Upper lobe of right lung (tissue), 1 donor: ENCODE measurements at regions not wholly inside any gene's neighbourhood (a gene's known extent, or its start where the extent isn't known, plus 50 kb on each side); places are given as distances from the start of the nearest gene placed in this dataset.

Experiments used
- ATAC-seq: fragments of 200-7000 bp; cut with Tn5 transposase; one replicate; pipeline ENCODE4 v1.9.1; 2020; ENCODE audit warnings: mild to moderate bottlenecking, moderate library complexity
- DNase-seq: peaks from one replicate; pipeline ENCODE4 v3.0.0-alpha.2; 2020
- H3K27ac ChIP-seq: fragments of 200-600 bp; one replicate; pipeline ENCODE4 v1.8.0; 2022
- H3K27me3 ChIP-seq: fragments of 200-600 bp; one replicate; pipeline ENCODE4 v1.8.0; 2022; ENCODE audit warnings: mild to moderate bottlenecking
- H3K36me3 ChIP-seq: fragments of 200-600 bp; one replicate; pipeline ENCODE4 v1.8.0; 2022
- H3K4me1 ChIP-seq: fragments of 200-600 bp; one replicate; pipeline ENCODE4 v1.8.0; 2022
- H3K4me3 ChIP-seq: fragments of 200-600 bp; one replicate; pipeline ENCODE4 v1.8.0; 2022; ENCODE audit warnings: mild to moderate bottlenecking
- H3K9me3 ChIP-seq: fragments of 200-600 bp; one replicate; pipeline ENCODE4 v1.8.0; 2022
- CTCF ChIP-seq: fragments of 200-600 bp; IDR thresholded peaks from one replicate; pipeline ENCODE4 v1.8.0; 2022; ENCODE audit warnings: antibody characterized with exemption
- intact Hi-C: fragments of 100-400 bp; cut with DNase I; formaldehyde crosslinking; loops from one replicate; pipeline ENCODE4 v1.11.0; 2022
- donor health status: DM: no; HTN: yes; CAD: no; lungs with severe emphysema.

- DNase-seq = no peak
- H3K36me3 ChIP-seq = no peaks in the 10 kb centered on the region
- no peaks in the 10 kb centered on the region for H3K9me3 ChIP-seq
- H3K4me1 ChIP-seq = no peaks in the 10 kb centered on the region
- TF ChIP-seq CTCF = no peak
- H3K27ac ChIP-seq = no peak overlapping the region
- no peak for ATAC-seq
- no peak overlapping the region for H3K4me3 ChIP-seq
- intact Hi-C loops = no loop called here
- no peaks in the 10 kb centered on the region for H3K27me3 ChIP-seq
Measured at GRCh38 chr6:79391480-79391879, 145.8 kb downstream of the LCA5 start.

DNA sequence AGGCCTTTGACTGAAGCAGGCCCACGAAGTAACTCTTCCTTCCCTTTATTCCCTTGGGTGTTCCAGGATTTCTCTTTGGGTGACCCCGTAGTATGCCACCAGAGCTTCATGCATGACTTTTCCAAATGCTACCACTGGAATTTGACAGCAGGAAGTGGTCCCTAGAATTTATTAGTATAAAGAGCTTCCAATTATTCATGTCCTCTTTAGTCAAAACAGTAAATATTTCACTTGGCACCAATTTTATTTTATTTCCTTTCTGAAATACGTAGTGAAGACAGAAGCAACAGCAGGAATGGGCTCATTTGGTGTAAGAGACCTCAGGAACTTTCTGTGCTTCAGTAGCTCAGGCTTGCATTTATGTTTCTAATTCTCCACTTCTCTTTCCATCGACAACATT lies 151.3 kb downstream of the LCA5 start:
- intact Hi-C loops = no loop called here
- H3K36me3 ChIP-seq = no peaks in the 10 kb centered on the region
- no peak overlapping the region for H3K27ac ChIP-seq
- no peaks in the 10 kb centered on the region for H3K4me1 ChIP-seq
- H3K4me3 ChIP-seq = no peak overlapping the region
- ATAC-seq (no peak), DNase-seq (no peak)
- no peak for TF ChIP-seq CTCF
- no peaks in the 10 kb centered on the region for H3K27me3 ChIP-seq
- no peaks in the 10 kb centered on the region for H3K9me3 ChIP-seq

- no peaks in the 10 kb centered on the region for H3K36me3 ChIP-seq
- no peaks in the 10 kb centered on the region for H3K27me3 ChIP-seq
- H3K9me3 ChIP-seq = no peaks in the 10 kb centered on the region
- H3K4me3 ChIP-seq = no peak overlapping the region
- no peaks in the 10 kb centered on the region for H3K4me1 ChIP-seq
- no peak for ATAC-seq
- DNase-seq = no peak
- no peak overlapping the region for H3K27ac ChIP-seq
- TF ChIP-seq CTCF = no peak
- intact Hi-C loops = no loop called here
Measured at GRCh38 chr6:79385333-79385732, 150.9 kb upstream of the HMGN3 start.

GRCh38 chr6:79384845-79385244 lies 150.4 kb upstream of the HMGN3 start:
- H3K27me3 ChIP-seq = no peaks in the 10 kb centered on the region
- ATAC-seq = peak; percentile 92
- DNase-seq = peak; percentile 73
- no peak overlapping the region for H3K4me3 ChIP-seq
- H3K36me3 ChIP-seq = no peaks in the 10 kb centered on the region
- no peak for TF ChIP-seq CTCF
- H3K4me1 ChIP-seq = no peaks in the 10 kb centered on the region
- H3K27ac ChIP-seq = no peak overlapping the region
- intact Hi-C loops = no loop called here
- H3K9me3 ChIP-seq = no peaks in the 10 kb centered on the region

DNA sequence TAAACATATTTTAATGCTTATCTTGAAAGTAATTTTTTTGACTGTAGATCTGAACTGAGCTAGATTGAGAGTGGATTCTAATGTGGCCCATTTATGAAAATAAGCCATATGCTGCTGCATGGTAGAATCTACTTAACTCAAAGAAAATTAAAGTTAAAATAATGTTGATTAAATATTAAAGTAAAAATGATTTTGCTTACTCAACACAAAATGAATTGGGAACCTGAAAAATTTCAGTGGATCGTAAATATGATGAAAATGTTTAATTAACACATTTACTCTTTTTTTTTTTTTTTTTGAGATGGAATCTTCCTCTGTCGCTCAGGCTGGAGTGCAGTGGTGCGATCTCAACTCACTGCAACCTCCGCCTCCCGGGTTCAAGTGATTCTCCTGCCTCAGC lies 144.5 kb upstream of the HMGN3 start:
- no peaks in the 10 kb centered on the region for H3K36me3 ChIP-seq
- intact Hi-C loops = no loop called here
- H3K4me3 ChIP-seq = no peak overlapping the region
- ATAC-seq = no peak
- no peaks in the 10 kb centered on the region for H3K27me3 ChIP-seq
- DNase-seq = no peak
- TF ChIP-seq CTCF = no peak
- H3K27ac ChIP-seq = no peak overlapping the region
- no peaks in the 10 kb centered on the region for H3K9me3 ChIP-seq
- no peaks in the 10 kb centered on the region for H3K4me1 ChIP-seq

DNA sequence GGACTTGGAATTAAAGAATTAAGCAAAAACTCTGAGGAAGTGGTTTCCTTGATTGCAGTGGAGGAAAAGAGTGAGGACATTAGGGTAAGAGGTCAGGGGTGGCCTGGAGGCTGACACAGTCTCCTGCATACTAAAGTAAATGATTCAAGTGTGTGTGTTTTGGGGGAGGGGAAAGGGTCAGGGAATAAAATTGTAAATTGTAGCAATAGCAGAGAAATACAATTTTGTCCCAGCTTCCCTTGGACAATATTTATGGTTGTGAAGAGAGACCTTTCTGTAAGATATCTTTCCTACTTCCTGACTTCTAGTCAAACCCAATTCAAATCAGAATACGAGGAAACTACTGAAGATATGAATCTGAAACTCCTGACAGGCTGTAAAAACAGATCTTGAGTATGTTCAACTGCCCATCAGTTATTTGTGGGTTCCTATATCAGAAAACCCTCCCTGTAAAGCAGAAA lies 143.4 kb upstream of the HMGN3 start:
- no peak overlapping the region for H3K4me3 ChIP-seq
- ATAC-seq = peak; percentile 58
- no peak for DNase-seq
- no peaks in the 10 kb centered on the region for H3K9me3 ChIP-seq
- no peaks in the 10 kb centered on the region for H3K27me3 ChIP-seq
- no peaks in the 10 kb centered on the region for H3K4me1 ChIP-seq
- no peak overlapping the region for H3K27ac ChIP-seq
- TF ChIP-seq CTCF = no peak
- H3K36me3 ChIP-seq = no peaks in the 10 kb centered on the region
- intact Hi-C loops = no loop called here
